ENCODE measurements at regions not wholly inside any gene's neighbourhood (a gene's known extent, or its start where the extent isn't known, plus 50 kb on each side); places are given as distances from the start of the nearest gene placed in this dataset.

DNA sequence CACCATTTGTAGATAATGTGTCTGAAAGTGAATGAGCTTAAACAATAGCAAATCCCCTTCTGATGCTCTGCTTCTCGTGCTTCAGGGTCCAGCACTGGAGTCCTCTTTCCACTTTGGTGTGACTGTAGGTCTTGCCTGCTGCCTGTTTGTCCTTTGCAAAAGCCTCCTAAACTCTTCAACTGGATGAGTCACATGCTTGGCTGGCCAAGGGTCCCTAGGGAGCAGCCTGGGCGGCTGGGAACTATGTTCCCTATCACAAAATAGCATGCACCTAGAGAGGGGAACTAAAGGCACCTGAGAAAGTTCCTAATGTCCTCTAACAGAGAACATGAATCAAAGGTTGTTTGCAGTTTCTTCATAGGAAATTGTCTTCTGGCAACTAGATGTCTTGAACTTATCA is 607.2 kb upstream of the PLXNA2 start:
- H3K27ac ChIP-seq (ENCODE audit: low read length), result no peak overlapping the region
- no peak overlapping the region for H3K4me3 ChIP-seq (ENCODE audit: low read depth in 2 of 2, low read length in 2 of 2)
- DNase-seq (ENCODE audit: low read depth, low spot score) (no peak), ATAC-seq (no peak)
- TF ChIP-seq TCF7L2 (IDR thresholded peaks at IDR 0.05; ENCODE audit: low read depth, low read length) (no peak), SIN3A (IDR thresholded peaks at IDR 0.05; ENCODE audit: borderline replicate concordance, insufficient read depth, low read depth, low read length) (no peak), REST (IDR thresholded peaks at IDR 0.05; ENCODE audit: insufficient read depth in 1 of 2, low read depth in 2 of 2, low read length in 1 of 2) (no peak), POLR2AphosphoS5 (IDR thresholded peaks at IDR 0.05; ENCODE audit: low read depth, low read length) (no peak)
- TF ChIP-seq, protein P1, sequence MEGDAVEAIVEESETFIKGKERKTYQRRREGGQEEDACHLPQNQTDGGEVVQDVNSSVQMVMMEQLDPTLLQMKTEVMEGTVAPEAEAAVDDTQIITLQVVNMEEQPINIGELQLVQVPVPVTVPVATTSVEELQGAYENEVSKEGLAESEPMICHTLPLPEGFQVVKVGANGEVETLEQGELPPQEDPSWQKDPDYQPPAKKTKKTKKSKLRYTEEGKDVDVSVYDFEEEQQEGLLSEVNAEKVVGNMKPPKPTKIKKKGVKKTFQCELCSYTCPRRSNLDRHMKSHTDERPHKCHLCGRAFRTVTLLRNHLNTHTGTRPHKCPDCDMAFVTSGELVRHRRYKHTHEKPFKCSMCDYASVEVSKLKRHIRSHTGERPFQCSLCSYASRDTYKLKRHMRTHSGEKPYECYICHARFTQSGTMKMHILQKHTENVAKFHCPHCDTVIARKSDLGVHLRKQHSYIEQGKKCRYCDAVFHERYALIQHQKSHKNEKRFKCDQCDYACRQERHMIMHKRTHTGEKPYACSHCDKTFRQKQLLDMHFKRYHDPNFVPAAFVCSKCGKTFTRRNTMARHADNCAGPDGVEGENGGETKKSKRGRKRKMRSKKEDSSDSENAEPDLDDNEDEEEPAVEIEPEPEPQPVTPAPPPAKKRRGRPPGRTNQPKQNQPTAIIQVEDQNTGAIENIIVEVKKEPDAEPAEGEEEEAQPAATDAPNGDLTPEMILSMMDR (IDR thresholded peaks at IDR 0.05), result no peak
- BruUV-seq (replicated peaks), result no TSS peak
- H3K27me3 ChIP-seq (ENCODE audit: control insufficient read depth, insufficient read depth, low read length), result no peaks in the 10 kb centered on the region
- intact Hi-C loops (cut with micrococcal nuclease; ENCODE audit: unreplicated experiment) (no loop called here), in situ Hi-C loops (cut with HindIII; ENCODE audit: low pct_unique_long_range_greater_than_20kb, low sequenced_read_pairs) (no loop called here)
- POLR2A ChIA-PET, result no interaction called here
- no peaks in the 10 kb centered on the region for H3K4me1 ChIP-seq (ENCODE audit: control insufficient read depth, insufficient read depth, low read length)
- CTCF ChIA-PET, result no interaction called here
- no peaks in the 10 kb centered on the region for H3K9me3 ChIP-seq (ENCODE audit: control insufficient read depth, insufficient read depth, low read depth, low read length)
- no peaks in the 10 kb centered on the region for H3K36me3 ChIP-seq (ENCODE audit: control insufficient read depth, insufficient read depth, low read length)

DNA sequence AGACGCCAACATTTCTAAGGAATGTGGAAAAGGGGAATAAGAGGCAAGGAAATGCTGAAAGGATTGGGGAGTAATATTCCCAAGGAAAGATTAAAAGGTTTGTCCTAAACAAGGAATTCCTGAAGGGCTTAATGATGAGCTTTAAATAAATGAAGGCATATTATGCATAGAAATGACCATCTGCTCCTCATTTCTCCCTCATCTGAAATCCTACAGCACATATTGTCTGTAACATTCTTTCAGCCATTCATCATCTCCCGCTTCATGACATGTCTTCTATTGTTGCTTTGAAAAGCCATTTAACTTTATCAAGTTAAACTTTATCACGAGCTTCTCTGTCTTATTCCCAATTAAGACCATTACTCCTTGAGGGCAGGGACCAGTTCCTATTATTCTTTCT is 608.7 kb upstream of the PLXNA2 start:
- ChIA-PET CTCF (no interaction called here), POLR2A (no interaction called here)
- in situ Hi-C loops (cut with HindIII; ENCODE audit: low pct_unique_long_range_greater_than_20kb, low sequenced_read_pairs), result no loop called here
- H3K9me3 ChIP-seq (ENCODE audit: control insufficient read depth, insufficient read depth, low read depth, low read length), result no peaks in the 10 kb centered on the region
- no peaks in the 10 kb centered on the region for H3K36me3 ChIP-seq (ENCODE audit: control insufficient read depth, insufficient read depth, low read length)
- no peak overlapping the region for H3K27ac ChIP-seq (ENCODE audit: low read length)
- intact Hi-C loops (cut with micrococcal nuclease; ENCODE audit: unreplicated experiment), result no loop called here
- DNase-seq (ENCODE audit: low read depth, low spot score), result no peak
- TF ChIP-seq REST (IDR thresholded peaks at IDR 0.05; ENCODE audit: insufficient read depth in 1 of 2, low read depth in 2 of 2, low read length in 1 of 2) (no peak), TCF7L2 (IDR thresholded peaks at IDR 0.05; ENCODE audit: low read depth, low read length) (no peak), POLR2AphosphoS5 (IDR thresholded peaks at IDR 0.05; ENCODE audit: low read depth, low read length) (no peak), SIN3A (IDR thresholded peaks at IDR 0.05; ENCODE audit: borderline replicate concordance, insufficient read depth, low read depth, low read length) (no peak)
- TF ChIP-seq, protein P1 (IDR thresholded peaks at IDR 0.05), result no peak
- H3K4me1 ChIP-seq (ENCODE audit: control insufficient read depth, insufficient read depth, low read length), result no peaks in the 10 kb centered on the region
- no peak overlapping the region for H3K4me3 ChIP-seq (ENCODE audit: low read depth in 2 of 2, low read length in 2 of 2)
- H3K27me3 ChIP-seq (ENCODE audit: control insufficient read depth, insufficient read depth, low read length), result no peaks in the 10 kb centered on the region
- no peak for ATAC-seq
- no TSS peak for BruUV-seq (replicated peaks)
